Right renal cortex interstitium (tissue), 3 donors: ENCODE measurements at regions not wholly inside any gene's neighbourhood (a gene's known extent, or its start where the extent isn't known, plus 50 kb on each side); places are given as distances from the start of the nearest gene placed in this dataset.

Experiments used
- DNase-seq, 3 donors: peaks; one replicate each; pipeline ENCODE4 v3.0.0-alpha.2; 2013; ENCODE audit warnings: low read depth in 3 of 3, low spot score in 2 of 3

DNA sequence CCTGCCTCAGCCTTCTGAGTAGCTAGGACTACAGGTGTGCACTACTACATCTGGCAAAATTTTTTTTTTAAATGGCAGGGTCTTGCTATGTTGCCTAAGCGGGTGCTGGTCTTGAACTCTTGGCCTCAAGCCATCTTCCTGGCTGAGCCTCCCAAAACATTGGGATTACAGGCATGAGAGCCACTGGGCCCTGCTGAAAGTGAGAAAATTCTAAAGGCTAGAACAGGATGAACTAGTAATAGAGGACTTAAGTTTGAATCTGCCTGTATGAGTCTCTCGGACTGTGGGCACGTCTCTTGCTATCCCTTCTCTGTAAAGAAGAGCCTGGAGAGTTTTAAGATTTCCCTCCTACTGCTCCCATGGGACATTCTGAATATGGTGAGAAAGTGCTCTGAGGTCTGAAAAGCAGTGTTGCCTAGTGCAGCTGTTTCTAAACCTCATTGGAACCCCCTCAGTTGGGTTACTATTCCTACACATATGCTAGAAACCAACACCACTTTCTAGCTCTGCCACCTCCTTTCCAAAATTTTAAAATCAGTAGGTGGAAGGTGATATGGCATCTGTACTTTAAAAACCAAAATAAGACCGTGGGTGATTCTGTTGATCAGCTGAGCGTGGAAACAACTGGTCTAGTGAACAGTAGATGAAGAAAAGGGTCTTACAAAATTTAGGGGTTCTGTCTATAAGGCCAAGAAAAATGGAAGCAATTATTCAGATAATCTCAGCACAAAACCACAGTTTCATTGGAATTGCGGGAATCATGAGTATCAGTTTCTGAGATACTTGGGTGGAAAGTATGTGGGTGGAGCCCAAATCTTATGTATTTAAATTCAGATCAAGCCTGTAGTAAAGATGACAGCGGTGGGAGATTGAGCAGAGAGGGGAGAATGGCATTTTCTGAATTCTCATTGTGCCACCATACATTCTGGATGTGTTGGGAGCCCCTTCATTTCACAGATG lies 259.8 kb upstream of the CXCR4 start:
- DNase-seq, result no peak

DNA sequence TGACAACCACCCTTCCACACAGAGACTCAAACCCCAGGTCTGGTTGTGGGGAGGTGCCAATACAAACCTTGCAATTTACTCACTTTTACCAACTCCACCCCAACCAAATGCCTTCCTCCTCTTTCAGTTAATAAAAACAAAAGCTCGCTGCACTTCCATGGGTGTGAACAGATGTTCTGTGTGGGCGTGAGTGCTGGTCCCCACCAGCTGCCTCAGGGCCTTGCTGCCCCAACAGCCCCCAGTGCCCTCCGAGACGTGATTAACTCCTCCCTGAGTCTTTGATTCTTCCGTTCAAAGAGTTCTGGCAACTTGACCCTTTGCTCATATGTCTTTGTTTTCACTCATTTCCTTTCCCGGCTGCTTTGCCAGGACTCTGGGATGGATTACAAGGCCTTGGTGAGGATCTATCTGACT lies 258.9 kb upstream of the CXCR4 start:
- peak in 2 of 3 donors; percentile 9 to 32 for DNase-seq

DNA sequence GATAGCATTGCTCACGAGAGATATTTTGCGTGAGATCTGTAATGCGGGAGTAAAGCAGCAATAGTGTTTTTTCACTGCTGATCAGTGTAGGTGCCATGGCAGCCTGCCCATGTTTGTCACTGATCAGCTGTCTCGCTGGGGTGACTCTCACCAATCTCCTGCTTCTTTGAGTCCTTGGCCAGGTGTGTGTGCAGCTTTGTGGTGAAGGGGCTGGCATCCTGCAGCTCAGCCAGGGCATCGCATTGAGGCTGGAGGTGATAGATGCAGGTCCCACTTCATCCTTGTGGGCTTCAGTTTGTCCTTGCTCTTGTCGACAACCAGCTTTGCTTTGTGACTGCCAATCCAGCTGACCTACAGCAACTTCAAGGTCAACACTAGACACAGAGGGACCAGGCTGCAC lies 258.3 kb upstream of the CXCR4 start:
- no peak for DNase-seq

DNA sequence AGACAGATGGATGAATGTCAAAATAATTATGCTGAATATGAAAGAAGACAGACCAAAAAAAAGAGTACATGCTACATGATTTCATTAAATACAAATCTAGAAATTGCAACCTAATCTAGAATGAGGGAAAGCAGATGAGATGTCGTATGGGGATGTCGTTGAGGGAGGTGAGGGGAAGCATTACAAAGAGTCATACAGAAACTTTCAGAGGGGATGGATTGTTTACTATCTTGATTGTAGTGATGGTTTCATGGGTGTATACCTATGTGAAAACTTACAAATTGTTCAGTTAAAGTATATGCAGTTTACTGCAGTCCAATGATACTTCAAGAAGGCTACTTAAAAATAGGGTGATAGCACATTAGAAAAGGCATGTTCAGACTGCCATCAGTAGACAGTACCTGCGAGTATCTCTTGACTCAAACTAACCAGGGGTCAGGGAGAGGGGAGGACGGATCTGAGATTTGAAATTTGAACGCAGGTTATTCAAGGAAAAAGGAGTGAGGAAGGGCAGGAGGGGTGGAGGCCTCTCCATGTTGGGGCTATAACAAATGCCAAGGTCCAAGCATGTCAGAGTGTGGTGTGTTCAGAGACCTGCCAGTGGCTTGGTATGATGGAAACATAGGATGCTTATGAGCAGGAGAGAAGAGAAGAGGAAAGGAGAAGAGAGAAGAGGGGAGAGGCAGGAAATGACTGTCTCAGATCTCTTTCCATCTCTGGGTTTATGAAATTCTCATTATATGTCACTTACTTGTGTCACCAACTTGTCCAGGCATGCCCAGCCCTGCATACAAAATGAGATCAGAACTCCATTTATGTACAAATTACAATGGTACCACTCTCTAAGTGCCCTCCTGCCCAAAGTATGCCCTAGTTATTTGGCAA lies 257.3 kb upstream of the CXCR4 start:
- DNase-seq, result no peak

DNA sequence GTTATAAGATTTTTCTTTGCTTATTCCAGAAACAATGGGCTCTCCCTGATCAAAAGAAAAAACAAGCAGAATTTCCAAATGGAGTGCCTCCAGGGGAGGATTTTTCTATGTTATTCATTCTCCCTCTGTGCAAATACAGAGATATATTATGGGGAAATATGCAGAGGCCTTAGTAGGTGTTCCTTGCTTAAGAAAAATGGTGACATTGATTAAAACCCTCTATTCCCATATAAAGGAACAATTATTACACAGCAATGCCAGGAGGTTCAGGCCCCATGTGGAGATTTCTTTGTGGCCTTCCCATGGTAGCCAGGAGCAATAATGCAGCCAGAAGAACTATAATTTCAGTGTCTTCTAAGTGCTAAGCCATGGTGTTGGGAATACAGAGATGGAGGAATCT lies 255.9 kb upstream of the CXCR4 start:
- no peak for DNase-seq

DNA sequence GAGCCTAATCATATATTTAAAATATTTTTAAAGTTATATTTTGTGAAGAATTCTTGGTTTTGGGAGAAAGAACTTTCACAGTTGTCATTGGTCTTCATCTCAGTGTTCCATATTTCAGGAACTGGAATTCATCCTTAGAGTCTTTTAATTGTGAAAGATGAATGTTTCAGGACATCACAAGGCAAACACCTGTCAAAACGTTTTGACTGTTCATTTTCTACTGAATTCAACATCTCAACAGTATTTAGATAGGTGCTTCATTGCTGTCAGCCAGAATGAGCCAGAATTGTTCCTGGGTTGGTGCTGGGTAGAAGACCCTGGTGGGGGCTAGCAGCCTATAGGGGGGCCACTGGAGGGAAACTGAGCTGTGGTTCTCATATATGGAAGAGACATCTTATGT lies 255.1 kb upstream of the CXCR4 start:
- no peak for DNase-seq

DNA sequence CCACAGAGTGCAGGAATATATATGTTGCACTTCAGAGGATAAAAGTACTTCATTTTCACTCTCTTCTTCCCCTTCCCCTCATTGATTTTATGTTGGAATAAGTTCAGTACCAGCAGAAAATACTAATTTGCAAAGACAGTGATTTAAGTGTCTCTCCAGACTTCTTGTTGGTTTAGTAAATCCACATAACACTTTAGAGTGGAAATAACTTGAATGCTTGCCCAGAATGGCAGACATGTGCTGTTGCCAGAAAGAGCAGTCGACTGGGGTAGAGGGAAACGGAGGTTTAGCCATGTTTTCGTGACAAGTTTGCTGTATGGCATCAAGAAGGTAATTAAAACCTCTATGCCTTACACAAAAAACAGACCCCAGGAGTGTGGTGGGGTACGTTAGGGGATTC lies 246.0 kb upstream of the CXCR4 start:
- DNase-seq, result no peak

DNA sequence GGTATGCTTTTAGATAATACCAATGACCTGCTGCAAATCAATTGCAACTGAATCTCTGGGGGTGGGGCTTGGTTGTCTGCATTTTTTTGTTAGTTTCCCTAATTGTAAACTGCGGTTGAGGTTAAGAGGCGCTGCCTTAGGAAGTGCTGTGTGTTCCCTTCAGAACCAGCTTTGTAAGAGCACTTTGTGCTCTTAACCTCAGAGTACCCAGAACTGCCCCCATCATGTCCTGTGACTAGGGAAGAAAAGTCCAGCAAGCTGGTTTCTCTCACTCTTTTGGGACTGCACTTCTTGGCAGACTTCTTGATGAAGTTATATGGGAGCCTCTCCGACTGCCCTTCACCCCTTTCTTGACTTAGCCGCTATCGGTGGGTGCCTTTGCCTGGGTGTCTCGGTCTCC lies 245.5 kb upstream of the CXCR4 start:
- DNase-seq, result no peak

DNA sequence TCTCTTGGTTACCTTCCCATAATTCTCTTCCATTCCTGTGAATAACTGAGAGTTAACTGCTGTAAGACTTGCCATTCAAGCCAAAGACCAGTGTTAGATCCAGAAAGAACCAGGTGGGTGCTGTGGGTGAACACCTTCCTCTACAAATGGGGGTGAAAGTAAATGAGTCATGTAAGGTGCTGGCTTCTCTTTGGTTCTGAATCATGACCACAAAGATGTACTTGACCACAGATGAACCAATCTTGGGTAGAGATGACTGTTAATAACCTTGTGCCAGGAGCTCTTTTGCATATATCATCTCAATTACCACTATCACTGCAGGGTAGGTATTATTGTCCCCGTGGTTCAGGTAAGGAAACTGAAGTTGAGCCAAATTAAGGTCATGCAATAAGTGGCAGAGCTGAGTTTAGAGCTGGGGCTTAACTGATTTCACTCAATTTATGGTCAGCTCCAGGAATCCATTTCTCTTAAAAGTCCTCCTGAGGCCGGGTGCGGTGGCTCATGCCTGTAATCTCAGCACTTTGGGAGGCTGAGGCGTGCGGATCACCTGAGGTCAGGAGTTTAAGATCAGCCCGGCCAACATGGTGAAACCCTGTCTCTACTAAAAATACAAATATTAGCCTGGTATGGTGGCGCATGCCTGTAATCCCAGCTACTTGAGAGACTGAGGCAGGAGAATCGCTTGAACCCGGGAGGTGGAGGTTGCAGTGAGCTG lies 244.9 kb upstream of the CXCR4 start:
- no peak for DNase-seq

DNA sequence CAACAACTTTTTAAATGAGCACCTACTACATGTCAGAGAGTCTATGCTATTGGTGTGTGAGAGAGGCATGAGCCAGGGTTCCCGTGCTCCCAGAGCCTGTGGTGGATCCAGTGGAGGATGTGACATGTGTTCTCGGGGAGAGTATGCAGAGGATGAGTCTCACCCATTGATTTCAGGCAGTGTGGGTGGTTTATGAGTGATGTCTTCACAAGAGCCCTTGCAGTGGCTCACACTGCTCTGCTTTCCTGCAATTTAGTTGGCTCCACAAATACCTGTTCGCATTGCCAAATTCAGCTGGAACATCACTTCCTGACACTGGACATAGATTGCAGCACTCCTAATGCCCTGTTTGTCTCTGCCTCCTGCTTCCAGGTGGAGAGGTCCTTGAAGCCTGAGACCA lies 243.6 kb upstream of the CXCR4 start:
- DNase-seq, result no peak

DNA sequence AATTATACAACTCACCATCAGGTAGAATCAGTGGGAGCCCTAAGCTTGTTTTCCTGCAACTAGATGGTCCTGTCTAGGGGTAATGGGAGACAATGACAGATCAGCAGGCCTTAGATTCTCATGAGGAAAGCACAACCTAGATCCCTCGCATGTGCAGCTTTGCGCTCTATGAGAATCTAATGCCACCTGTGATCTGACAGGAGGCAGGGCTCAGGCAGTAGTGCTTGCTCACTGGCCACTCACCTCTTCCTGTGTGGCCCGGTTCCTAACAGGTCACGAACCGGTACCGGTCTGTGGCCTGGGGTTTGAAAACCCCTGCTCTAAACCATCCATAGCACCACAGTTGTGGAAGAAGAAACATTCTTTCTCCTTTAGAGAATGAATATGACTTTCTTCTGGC lies 242.8 kb upstream of the CXCR4 start:
- DNase-seq, result no peak

DNA sequence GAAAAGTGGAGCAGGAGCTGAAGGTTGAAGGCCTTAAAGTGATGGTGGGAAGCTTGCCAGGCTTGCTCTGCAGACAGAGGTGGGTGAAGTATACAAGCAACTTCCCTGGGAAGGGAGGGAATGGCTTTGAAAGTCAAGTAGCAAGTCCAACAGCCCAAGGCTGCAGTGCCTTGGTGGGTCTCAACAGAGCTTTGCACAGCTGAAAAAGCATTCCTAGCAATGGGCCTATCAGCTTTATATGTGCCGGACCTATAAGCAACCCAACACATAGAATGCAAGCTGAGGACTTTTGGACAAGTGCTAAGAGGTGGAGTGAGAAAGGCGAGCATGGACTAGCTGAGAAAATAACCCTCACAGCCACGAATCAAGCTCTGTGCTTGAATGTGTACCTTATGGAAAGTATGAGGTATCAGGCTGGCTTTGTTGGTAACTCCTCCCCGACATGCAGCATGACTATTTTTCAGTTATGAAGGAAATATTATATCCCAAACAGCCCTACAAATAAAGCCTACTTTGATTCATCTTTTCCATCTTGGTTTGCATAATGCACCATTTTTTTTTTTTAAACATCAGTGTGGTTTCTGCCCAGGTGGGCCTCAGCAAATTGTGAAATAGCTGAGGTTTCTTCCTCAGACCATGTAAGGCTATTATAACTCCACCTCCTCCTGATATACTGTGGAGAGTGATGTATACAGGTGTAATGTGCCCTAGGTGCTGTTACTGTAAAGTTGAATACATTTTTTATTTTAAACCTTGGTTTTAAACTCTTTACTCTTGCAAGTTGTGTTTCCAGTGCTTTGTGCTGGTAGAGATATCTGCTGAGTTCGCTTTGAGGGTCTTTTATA lies 241.4 kb upstream of the CXCR4 start:
- no peak for DNase-seq

DNA sequence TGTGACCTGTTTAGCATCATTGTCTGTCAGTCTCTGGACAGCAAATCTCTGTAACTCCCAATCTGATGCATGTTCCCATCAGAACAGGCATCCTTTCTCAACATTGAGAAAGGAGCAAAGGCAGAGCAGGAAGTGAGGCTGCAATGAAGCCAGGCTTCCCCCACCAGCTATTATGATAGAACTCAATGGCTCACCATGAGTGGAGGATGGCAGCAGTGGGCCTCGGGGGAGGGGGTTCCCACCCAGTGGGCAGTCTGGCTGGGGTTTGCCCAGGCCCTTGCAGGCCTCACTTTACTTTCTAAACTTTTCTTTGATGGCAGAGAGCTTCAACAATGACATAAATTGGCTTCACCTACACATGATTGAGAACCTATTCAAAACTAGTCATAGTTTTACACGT lies 240.6 kb upstream of the CXCR4 start:
- no peak for DNase-seq

DNA sequence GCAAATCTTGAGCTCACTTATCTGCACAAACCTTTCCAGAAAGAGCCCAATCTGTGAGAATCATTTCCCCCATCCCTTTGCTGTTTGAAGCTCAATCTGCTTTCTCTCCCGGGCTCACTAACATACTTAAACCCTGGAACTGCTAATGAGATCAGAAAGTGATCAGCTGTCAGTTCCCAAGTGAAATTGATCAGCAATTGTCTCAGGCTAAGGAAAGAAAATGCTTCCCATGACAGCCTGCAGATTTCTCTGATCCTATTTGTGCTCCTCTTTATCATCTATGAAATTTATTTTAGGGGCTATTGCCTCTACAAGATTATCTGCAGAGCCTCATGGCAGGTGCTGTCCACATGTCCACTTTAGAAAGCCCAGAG lies 239.0 kb upstream of the CXCR4 start:
- DNase-seq, result no peak

DNA sequence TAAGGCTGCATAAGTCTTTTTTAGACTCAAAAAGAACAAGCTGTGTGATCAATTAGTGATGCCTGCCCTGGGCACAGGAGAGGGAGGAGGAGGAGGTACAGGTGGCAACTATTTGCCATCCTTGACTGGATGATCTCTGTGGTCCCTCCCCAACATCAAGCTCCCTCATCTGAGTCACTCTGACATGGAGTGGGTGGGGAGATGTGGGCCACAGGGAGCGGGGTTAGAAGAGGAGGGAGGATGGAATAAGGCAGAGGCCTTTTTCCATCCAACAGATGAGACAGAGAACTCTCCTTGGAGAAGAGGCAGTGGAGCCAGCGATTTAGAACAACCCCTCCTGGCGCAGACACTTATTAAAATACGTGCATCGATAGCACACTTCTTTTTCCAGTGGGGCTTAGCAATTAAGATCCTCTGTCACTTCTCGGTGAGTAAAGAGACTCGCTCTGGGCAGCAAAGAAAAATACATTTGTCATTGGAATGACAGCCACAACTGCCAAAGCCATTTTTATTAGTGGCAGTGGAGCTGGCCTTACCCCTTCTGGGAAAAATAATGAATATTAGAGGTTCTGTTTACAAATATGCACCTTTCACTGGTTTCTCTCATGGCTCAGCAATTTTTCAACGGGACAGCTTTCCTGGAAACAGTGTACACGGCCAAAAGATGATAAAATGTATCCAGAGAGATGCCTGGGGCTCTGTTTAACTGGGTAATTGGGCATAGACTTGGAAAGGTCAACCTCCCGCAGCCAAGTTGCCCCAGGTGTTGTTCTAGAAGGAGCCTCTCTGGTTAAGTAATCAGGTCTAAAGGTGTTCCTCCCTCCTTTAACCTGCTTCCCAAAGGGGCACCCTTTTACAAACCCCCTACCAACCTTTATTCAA lies 238.4 kb upstream of the CXCR4 start:
- DNase-seq, result no peak

DNA sequence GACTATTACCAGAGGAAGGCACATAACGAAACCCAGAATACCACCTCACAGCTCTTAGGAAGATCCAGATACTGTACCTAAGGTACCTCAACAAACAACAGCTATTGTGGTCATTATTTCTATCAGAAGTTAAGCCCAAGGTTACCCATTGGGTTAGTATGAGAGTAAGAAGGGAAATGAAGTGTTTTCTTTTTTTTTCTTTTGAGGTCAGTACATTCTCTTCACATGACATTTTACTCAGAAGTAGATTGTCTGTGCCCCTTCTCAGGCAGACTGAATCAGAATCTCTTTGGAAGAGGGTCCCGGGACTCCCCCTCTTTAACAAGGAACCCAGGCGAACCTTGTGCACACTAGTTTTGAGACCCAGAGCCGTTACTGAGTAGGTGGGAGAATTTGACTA lies 233.7 kb upstream of the CXCR4 start:
- no peak for DNase-seq

DNA sequence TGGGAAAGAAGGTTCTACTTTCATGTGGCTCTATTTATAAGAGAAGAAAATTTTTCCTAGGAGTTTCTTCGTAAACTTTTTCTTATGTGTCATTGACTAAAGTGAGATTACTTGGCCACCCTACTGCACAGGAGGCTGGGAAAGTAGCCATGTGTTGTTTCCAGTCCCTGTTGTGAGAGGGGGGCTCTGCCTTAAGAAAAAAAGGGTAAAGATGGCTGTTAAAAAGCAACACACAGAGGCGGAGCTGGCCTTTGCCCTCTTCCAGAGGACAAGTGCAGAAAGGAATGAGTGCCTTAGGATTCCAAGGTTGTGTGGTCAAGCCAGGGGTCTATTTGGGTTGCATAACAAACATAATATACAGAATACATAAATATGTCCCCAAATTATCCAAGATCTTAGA lies 230.0 kb upstream of the CXCR4 start:
- peak in 1 of 3 donors; percentile 13 for DNase-seq

DNA sequence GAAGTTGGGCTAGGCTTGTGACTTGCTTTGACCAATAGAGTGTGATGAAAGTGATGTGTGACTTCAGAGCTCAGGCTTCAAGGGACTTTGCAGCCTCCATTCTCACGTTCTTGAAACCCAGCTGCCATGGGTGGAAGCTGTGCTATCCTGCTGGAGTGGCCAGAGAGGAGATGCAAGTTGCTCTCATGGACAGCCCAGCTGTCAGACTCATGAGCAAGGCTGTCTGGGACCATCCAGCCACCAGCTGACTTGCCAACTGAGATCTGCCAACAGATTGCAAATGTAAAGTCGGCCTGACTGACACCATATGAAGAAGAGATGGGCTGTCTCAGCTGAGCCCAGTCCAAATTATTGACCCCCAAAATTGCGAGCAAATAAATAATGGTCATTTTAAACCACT lies 226.4 kb upstream of the CXCR4 start:
- no peak for DNase-seq

DNA sequence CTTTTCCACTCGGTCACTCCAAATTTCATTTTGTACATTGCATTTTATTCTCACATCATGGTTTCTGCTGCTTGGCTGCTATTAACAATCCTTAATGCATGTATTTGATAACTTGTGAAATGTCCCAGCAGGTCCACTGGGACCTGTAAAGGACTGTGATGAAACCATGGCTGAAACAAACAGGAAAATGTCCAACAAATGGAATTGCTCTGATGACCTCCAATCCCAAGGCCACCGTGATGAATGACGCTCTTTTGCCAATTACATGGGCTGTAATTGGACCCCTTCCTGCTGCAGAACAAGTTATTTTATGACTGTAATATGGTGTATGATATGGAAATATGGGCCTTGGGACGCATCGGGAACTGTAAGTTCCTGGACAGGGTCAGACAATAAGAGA lies 224.2 kb upstream of the CXCR4 start:
- no peak for DNase-seq
